ENCODE measurements at regions not wholly inside any gene's neighbourhood (a gene's known extent, or its start where the extent isn't known, plus 50 kb on each side); places are given as distances from the start of the nearest gene placed in this dataset.
"Not testable (repeated sequence)": the region's sequence is repeated elsewhere in the genome, so short reads cannot be mapped to it uniquely, and the experiment has no call there.

DNA sequence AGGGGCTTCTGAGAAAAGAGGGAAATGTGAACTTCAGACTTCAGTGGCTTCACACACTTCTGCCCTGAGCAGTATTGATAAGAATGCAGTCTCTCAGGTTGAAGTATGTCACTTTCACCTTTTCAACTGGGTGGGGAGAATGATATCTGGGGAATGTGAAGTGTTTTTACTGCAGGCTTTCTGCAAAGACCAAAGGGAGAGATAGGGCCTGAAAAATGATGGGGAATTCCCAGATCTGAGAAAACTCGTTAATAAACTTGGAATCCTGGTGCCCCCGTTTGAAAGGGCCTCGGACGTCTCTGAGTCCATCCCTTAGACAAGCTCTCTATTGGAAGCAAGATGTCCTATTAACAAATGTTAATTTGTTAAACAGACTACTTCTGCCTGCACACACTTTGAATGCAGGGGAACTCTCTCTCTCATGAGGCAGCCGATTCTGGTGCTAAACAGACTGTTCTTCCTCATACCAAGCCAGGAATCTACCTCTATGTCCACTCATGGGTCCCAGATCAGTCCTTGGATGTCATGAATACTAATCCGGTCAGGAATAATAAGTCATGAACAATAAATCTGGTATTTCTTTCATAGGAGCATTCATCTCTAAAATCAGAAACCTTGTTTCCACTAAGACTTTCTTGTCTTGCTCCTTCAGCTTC is 193.6 kb downstream of the JCAD start:
- Mint-ChIP-seq H3K27ac (no peak overlapping the region), H3K27me3 (peaks cover 3% of the 10 kb centered on the region), H3K9me3 (ENCODE audit: low read depth) (peaks cover 2% of the 10 kb centered on the region), H3K4me1 (no peaks in the 10 kb centered on the region), H3K36me3 (no peaks in the 10 kb centered on the region), H3K4me3 (no peak overlapping the region)
- ATAC-seq (no peak), DNase-seq (no peak)
- CTCF ChIA-PET, result no interaction called here

- Mint-ChIP-seq H3K27ac (no peak overlapping the region), H3K9me3 (ENCODE audit: low read depth) (no peaks in the 10 kb centered on the region), H3K4me1 (no peaks in the 10 kb centered on the region), H3K36me3 (no peaks in the 10 kb centered on the region), H3K4me3 (no peak overlapping the region), H3K27me3 (peaks cover 14% of the 10 kb centered on the region)
- CTCF ChIA-PET, result no interaction called here
- ATAC-seq (no peak), DNase-seq (no peak)
Observed at GRCh38 chr10:29862923-29863614, 196.3 kb downstream of the JCAD start.

DNA sequence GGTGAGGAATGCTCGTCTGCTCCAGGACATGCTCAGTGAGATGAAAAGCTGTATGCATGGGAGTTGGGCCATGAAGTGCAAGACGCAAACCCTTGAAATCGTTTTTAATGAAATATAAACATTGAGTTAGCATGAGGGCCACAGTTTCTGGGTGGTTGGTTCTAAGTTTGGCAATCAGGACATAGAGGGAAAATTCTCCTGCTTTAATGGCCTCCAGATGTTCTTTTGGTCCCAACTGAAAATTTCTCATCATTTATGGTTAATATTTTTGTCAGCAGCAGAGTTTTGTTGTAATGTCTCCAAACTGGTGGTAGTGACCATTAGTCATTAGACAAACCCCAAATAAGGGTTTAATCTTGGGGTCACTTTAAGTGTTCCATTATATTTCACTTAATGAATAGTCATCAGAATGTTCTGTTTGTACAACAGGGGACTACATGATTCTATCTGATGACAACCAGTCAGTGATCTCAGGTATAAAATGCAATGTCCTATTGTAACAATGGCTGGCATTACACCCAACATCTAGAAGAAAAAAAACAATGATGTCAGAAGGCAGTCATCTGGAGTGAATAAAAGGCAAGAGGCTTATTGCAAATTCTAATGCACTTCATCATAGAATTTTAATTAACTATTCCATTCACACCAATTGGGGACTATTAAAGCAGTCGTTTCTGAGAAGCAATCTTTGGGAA is 197.4 kb downstream of the JCAD start:
- Mint-ChIP-seq H3K4me3 (no peak overlapping the region), H3K27me3 (peaks cover 14% of the 10 kb centered on the region), H3K9me3 (ENCODE audit: low read depth) (no peaks in the 10 kb centered on the region), H3K27ac (no peak overlapping the region), H3K4me1 (no peaks in the 10 kb centered on the region), H3K36me3 (no peaks in the 10 kb centered on the region)
- ATAC-seq (no peak), DNase-seq (no peak)
- CTCF ChIA-PET, result no interaction called here

DNA sequence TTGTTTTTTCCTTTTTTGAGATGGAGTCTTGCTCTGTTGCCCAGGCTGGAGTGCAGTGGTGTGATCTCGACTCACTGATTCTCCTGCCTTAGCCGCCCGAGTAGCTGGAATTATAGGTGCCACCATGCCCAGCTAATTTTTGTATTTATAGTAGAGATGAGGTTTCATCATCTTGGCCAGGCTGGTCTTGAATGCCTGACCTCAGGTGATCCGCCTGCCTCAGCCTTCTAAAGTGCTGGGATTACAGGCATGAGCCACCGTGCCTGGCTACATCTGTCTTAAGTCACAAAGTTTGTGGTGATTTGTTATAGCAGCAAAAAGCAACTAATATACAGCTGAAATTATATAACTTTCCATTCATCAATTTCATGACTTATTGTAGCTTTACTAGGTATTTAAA is 198.2 kb downstream of the JCAD start:
- H3K9me3 Mint-ChIP-seq (ENCODE audit: low read depth); H3K36me3 Mint-ChIP-seq; H3K4me3 Mint-ChIP-seq; CTCF ChIA-PET; H3K27ac Mint-ChIP-seq; DNase-seq; H3K4me1 Mint-ChIP-seq; ATAC-seq: not testable (repeated sequence)
- H3K27me3 Mint-ChIP-seq, result peaks cover 14% of the 10 kb centered on the region

DNA sequence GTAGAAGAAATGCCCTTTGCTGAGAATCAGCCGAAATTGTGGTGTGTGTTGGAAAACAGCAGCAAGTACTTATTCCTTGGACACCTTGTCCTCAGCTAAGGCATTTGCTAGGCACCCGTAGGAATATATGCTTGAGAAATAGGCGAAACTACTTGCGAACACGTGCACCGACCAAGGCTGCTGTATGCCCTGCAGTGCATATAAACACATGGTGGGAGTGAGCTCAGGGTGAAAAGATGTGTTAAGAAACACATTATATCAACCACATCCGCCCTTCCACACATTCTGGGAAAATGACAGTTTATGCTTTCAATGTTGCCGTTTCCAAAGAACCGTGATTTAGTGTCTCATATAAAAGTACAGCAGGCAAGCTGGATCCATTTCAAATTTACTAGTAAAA is 199.2 kb downstream of the JCAD start:
- Mint-ChIP-seq H3K27ac (no peak overlapping the region), H3K4me1 (no peaks in the 10 kb centered on the region), H3K27me3 (peaks cover 14% of the 10 kb centered on the region)

DNA sequence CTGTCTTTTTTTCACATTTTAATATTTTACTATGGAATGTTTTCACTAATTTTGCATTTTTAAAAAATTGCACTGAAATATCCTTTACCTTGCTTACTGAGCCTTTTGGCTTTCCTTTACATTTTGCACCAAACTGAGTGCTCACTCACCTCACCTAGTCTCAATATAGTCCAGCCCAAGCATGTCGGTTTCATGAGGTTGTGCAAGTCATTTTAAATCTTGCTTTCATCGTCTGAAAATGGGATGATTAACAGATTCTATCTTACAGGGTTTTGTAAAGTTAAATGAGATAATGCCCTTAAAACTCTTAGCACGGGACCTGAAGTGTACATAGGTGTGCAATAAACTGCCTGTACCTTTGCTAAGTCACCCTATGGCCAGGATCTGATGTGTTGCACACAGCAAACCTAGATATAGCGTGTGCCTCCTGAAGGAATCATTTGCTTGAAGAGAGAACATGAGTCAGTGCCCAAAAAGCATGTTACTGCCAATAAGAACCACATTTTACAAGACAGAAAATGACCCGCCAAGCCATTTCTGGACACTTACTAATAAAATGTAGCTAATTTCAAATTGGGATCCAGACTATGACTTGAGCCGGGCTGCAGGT is 199.8 kb downstream of the JCAD start:
- Mint-ChIP-seq H3K27ac (no peak overlapping the region), H3K9me3 (ENCODE audit: low read depth) (no peaks in the 10 kb centered on the region), H3K4me3 (no peak overlapping the region), H3K4me1 (no peaks in the 10 kb centered on the region), H3K36me3 (no peaks in the 10 kb centered on the region), H3K27me3 (peaks cover 14% of the 10 kb centered on the region)
- no peak for ATAC-seq
- DNase-seq, result no peak
- CTCF ChIA-PET, result no interaction called here

More for the DNA sequence above, 199.2 kb downstream of the JCAD start:
- Mint-ChIP-seq H3K36me3 (no peaks in the 10 kb centered on the region), H3K4me3 (no peak overlapping the region), H3K9me3 (ENCODE audit: low read depth) (no peaks in the 10 kb centered on the region)
- DNase-seq (no peak), ATAC-seq (no peak)
- CTCF ChIA-PET, result no interaction called here

DNA sequence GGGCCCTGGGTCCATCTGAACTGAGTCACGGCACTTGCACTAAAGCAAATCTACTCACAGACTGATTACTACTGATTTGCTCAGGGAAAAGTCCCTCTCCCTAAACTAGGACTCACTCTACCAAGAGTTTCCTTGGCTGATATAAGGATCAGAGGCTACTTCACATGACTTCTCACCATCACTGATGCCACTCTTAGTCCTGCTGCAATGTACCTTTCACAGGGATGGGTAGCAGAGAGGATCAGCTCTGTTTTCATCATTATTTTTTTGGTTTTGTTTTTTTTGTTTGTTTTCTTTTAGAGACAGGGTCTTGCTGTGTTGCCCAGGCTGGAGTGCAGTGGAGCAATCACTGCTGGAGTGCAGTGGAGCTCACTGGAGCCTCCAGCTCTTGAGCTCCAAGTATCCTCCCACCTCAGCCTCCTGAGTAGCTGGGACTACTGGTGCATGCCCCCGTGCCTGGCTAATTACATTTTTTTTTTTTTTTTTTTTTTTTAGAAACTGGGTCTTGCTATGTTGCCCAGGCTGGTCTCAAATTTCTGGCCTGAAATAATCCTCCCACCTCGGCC is 200.6 kb downstream of the JCAD start:
- ATAC-seq, result no peak
- no peak for DNase-seq
- H3K27me3 Mint-ChIP-seq, result peaks cover 18% of the 10 kb centered on the region
- no peaks in the 10 kb centered on the region for H3K4me1 Mint-ChIP-seq
- H3K9me3 Mint-ChIP-seq (ENCODE audit: low read depth), result no peaks in the 10 kb centered on the region
- H3K4me3 Mint-ChIP-seq, result no peak overlapping the region
- CTCF ChIA-PET, result no interaction called here
- no peaks in the 10 kb centered on the region for H3K36me3 Mint-ChIP-seq
- no peak overlapping the region for H3K27ac Mint-ChIP-seq

- ATAC-seq (no peak), DNase-seq (no peak)
- no peaks in the 10 kb centered on the region for H3K36me3 Mint-ChIP-seq
- peaks cover 20% of the 10 kb centered on the region for H3K27me3 Mint-ChIP-seq
- no peak overlapping the region for H3K27ac Mint-ChIP-seq
- CTCF ChIA-PET, result no interaction called here
- H3K4me3 Mint-ChIP-seq, result no peak overlapping the region
- H3K9me3 Mint-ChIP-seq (ENCODE audit: low read depth), result no peaks in the 10 kb centered on the region
- H3K4me1 Mint-ChIP-seq, result no peaks in the 10 kb centered on the region
Observed at GRCh38 chr10:29857843-29858701, 201.3 kb downstream of the JCAD start.

GRCh38 chr10:29856295-29856694 is 203.1 kb downstream of the JCAD start:
- Mint-ChIP-seq H3K9me3 (ENCODE audit: low read depth) (no peaks in the 10 kb centered on the region), H3K36me3 (no peaks in the 10 kb centered on the region), H3K4me1 (no peaks in the 10 kb centered on the region), H3K4me3 (no peak overlapping the region), H3K27ac (no peak overlapping the region), H3K27me3 (peaks cover 22% of the 10 kb centered on the region)
- ATAC-seq, result no peak
- CTCF ChIA-PET, result interaction anchor here (0.9 kb wide), 1 partner anchor 21 kb away, joined by 4 read pairs; no protein-coding TSS in a partner anchor
- no peak for DNase-seq

DNA sequence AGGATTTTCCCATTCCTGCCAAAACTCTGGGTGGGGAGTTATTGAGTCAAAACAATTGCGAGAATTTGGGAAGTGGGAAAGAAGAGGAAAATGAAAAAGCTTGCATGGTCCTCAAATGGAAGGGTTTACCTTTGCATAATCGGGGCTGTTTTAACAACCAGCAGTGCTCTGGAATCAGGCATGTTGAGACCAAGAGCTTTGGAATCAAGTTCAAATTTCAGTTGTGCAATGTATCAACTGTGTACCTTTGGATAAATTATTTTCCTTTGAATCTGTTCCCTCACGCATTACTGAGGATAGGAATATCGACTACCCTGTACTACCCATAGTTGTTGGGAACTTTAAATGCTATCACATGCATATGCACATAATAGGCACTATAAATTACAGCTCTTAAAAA is 205.5 kb downstream of the JCAD start:
- H3K27me3 Mint-ChIP-seq, result peaks cover 16% of the 10 kb centered on the region
- peaks cover 5% of the 10 kb centered on the region for H3K4me1 Mint-ChIP-seq
- H3K27ac Mint-ChIP-seq, result no peak overlapping the region
- ATAC-seq (no peak), DNase-seq (no peak)
- no peak overlapping the region for H3K4me3 Mint-ChIP-seq
- CTCF ChIA-PET, result no interaction called here
- no peaks in the 10 kb centered on the region for H3K36me3 Mint-ChIP-seq
- no peaks in the 10 kb centered on the region for H3K9me3 Mint-ChIP-seq (ENCODE audit: low read depth)

DNA sequence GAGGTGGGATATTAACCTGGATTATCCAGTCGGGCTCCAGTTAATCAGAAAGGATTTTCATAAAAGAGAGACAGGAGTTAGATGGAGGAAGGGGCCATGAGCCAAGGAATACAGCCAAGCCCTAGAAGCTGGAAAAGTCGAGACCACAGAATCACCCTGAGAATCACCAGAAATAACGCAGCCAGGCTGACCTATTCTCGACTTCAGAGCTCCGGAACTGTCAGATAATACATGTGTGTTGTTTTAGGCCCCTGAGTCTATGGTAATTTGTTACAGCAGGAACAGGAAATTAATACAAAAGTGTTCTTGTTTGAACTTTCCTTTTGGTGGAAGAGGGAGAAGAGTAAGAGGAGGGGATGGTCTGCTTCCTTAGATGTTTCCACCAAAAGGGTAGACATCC is 208.1 kb downstream of the JCAD start:
- Mint-ChIP-seq H3K27ac (no peak overlapping the region), H3K4me3 (no peak overlapping the region), H3K4me1 (peaks cover 5% of the 10 kb centered on the region), H3K36me3 (no peaks in the 10 kb centered on the region), H3K27me3 (peaks cover 13% of the 10 kb centered on the region), H3K9me3 (ENCODE audit: low read depth) (no peaks in the 10 kb centered on the region)
- no peak for DNase-seq
- CTCF ChIA-PET, result no interaction called here
- ATAC-seq, result no peak

- CTCF ChIA-PET, result no interaction called here
- no peak for ATAC-seq
- no peaks in the 10 kb centered on the region for H3K36me3 Mint-ChIP-seq
- no peak overlapping the region for H3K27ac Mint-ChIP-seq
- peaks cover 13% of the 10 kb centered on the region for H3K27me3 Mint-ChIP-seq
- no peak for DNase-seq
- no peaks in the 10 kb centered on the region for H3K9me3 Mint-ChIP-seq (ENCODE audit: low read depth)
- H3K4me1 Mint-ChIP-seq, result peaks cover 5% of the 10 kb centered on the region
- H3K4me3 Mint-ChIP-seq, result no peak overlapping the region
Observed at GRCh38 chr10:29850371-29850770, 209.0 kb downstream of the JCAD start.

DNA sequence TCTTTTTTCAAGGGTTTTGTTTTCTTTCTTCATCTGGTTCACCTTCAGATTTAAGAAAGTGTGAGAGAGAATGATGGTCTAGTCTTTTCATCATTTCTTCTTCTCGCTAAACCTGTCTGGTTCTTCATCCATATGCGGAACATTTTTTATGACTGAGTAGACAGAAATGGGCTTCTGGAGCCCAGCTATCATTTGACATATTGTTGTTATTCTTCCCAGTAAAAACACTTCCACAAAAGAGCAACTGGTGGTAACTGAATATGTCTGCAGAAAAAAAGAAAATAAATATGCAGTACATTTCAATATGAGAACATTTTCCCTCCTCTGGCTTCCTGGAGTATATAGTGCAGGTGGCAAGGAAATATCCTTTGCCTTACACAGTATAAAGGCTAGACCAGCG is 209.5 kb downstream of the JCAD start:
- Mint-ChIP-seq H3K4me1 (peaks cover 5% of the 10 kb centered on the region), H3K4me3 (no peak overlapping the region), H3K9me3 (ENCODE audit: low read depth) (no peaks in the 10 kb centered on the region), H3K27ac (no peak overlapping the region), H3K36me3 (no peaks in the 10 kb centered on the region), H3K27me3 (peaks cover 13% of the 10 kb centered on the region)
- CTCF ChIA-PET, result no interaction called here
- ATAC-seq (no peak), DNase-seq (no peak)

All from activated CD8-positive, alpha-beta memory T cell treated with anti-CD3 and anti-CD28 coated beads, Interleukin-2, amount 10 ng/mL, durations not matched to agents 7 days and 5 days (primary cell).